GM18867 (cell line): ENCODE measurements at regions not wholly inside any gene's neighbourhood (a gene's known extent, or its start where the extent isn't known, plus 50 kb on each side); places are given as distances from the start of the nearest gene placed in this dataset.

Source experiments
- ATAC-seq: cut with Tn5 transposase; IDR thresholded peaks from one replicate; pipeline ENCODE4 v1.9.1; 2021; ENCODE audit warnings: mild to moderate bottlenecking, moderate library complexity; ENCODE audit not compliant: unreplicated experiment

DNA sequence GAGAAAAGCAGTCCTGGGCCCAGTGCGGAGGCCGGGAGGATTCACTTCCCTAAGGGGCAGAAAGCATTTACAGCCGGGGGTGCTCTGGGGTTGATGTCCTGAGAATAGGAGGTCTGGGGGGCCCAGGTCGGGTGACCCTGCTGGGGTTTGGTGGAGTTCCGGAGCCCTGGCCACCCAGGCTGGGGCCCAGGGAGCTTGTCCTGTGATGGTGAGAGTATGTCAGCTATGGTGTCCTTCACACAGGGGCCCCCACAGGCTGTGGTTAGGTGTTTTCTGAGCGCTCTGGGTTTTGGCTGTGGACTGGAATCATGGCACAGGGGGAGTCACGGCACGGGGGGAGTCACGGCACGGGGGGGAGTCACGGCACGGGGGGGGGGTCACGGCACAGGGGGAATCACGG, 54.5 kb upstream of the TMEM18 start:
- no peak for ATAC-seq

DNA sequence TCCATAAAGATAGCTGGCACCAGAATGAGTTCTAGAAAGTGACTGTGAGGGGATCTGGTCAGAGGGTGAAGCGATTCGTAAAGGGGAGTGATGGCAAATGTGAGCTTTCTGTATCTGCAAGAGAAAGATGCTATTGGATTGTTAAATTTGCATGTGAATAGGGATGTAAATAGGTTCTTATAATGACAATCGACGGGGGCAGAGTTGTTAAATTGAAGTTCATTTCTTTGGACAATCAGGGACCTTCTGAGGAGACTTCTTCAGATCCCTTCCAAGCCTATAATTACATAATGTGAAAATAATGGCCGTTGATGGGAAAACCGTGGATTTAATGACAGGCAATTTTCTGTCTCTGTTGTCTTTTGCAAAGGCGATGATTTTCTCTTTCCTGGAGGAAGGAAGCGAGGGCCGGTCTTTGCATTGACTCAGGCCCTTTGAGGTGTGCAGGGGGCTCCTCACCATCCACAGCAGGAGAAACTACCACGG, 52.2 kb upstream of the TMEM18 start:
- no peak for ATAC-seq

DNA sequence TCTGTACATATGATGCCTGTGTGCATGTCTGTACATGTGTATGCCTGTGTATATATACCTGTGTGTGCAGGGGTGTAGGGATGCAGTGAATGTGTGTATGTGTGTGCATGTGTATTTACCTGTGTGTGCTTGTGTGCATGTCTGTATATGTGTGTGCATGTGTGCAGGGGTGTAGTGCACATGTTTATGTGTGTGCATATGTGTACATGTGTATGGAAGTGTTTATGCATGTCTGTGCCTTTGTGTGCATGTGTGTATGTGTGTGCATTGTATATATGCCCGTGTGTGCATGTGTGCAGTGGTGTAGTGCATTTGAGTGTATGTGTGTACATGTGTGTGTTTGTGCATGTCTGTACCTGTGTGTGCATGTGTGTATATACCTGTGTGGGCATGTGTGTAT, 51.0 kb upstream of the TMEM18 start:
- no peak for ATAC-seq

DNA sequence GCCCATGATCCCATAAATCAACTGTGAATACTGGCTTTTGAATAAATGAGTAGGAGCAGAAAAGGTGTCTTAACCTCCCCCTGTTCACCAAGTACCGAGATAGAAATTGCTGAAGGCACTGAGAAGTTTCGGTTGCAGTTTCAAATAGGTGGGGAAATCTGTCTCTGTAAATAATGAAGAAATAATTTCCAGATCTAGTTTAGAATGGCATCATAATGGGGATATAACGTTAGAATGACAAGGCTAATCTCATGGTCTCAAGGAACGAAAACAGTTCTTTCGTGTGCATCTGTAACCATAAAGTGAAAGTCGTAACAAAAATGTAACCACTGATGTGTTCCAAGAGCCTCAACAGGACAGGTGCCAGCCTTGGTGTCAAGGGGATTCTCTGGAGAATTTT, 49.9 kb upstream of the TMEM18 start:
- ATAC-seq = peak; percentile 84
